IMR-90 (cell line): ENCODE measurements at regions not wholly inside any gene's neighbourhood (a gene's known extent, or its start where the extent isn't known, plus 50 kb on each side); places are given as distances from the start of the nearest gene placed in this dataset.
A peak's percentile ranks its signal among the peaks of the same experiment; 100 is the strongest.

Source experiments
- ATAC-seq: fragments of 200-7000 bp; cut with Tn5 transposase; 2 replicates; pipeline ENCODE4 v1.9.1; 2020; ENCODE audit warnings: low read depth, mild to moderate bottlenecking, moderate library complexity
- BruUV-seq: library from RNA; stranded (reverse); fragments of 400-500 nt; replicated peaks from 2 replicates; lab custom pipeline; 2021; lab: Mats Ljungman, UMichigan
- CTCF ChIA-PET: fragments of 300-600 bp; formaldehyde crosslinking; extraction: SDS; loops from one replicate; lab custom pipeline; 2021; ENCODE audit warnings: antibody characterized with exemption; lab: Yijun Ruan, JAX
- POLR2A ChIA-PET: fragments of 300-600 bp; sonication (Branson Sonifier 250); formaldehyde crosslinking; loops from one replicate; lab custom pipeline; 2022; ENCODE audit warnings: antibody characterized with exemption; ENCODE audit not compliant: unreplicated experiment; lab: Charles Lee
- DNase-seq: peaks from one replicate; pipeline ENCODE4 v3.0.0; 2013
- H2AFZ ChIP-seq: replicated peaks from 2 replicates; pipeline ENCODE3; 2013; ENCODE audit warnings: low read length, mild to moderate bottlenecking; ENCODE audit not compliant: poor library complexity
- H2AK5ac ChIP-seq: 2 replicates; pipeline ENCODE4 v1.6.1; 2013; ENCODE audit warnings: low read depth, low read length, inconsistent platforms
- H2AK9ac ChIP-seq: replicated peaks from 2 replicates; pipeline ENCODE3; 2013; ENCODE audit warnings: mild to moderate bottlenecking, low read depth, low read length, moderate library complexity; ENCODE audit not compliant: poor library complexity
- H2BK120ac ChIP-seq: 2 replicates; pipeline ENCODE4 v1.6.1; 2013; ENCODE audit warnings: low read depth, low read length, inconsistent platforms
- H2BK15ac ChIP-seq: 3 replicates; pipeline ENCODE4 v1.6.1; 2013; ENCODE audit warnings: low read depth, low read length, inconsistent platforms
- H2BK20ac ChIP-seq: 2 replicates; pipeline ENCODE4 v1.6.1; 2013; ENCODE audit warnings: low read depth, mild to moderate bottlenecking, inconsistent platforms, low read length, moderate library complexity
- H2BK5ac ChIP-seq: 2 replicates; pipeline ENCODE4 v1.6.1; 2013; ENCODE audit warnings: mild to moderate bottlenecking, low read depth, low read length, inconsistent platforms; ENCODE audit not compliant: poor library complexity, severe bottlenecking
- H3K14ac ChIP-seq: replicated peaks from 2 replicates; pipeline ENCODE4 v1.6.1; 2013; ENCODE audit warnings: low read depth, low read length, inconsistent platforms
- H3K18ac ChIP-seq: 2 replicates; pipeline ENCODE4 v1.6.1; 2013; ENCODE audit warnings: low read depth, low read length, control low read depth
- H3K23ac ChIP-seq: 2 replicates; pipeline ENCODE4 v1.6.1; 2013; ENCODE audit warnings: low read depth, low read length, inconsistent platforms
- H3K27ac ChIP-seq: 2 replicates; pipeline ENCODE4 v1.5.1; 2013; ENCODE audit warnings: mild to moderate bottlenecking, control low read depth, low read length; ENCODE audit not compliant: insufficient read depth
- H3K27me3 ChIP-seq: 2 replicates; pipeline ENCODE4 v1.6.1; 2013; ENCODE audit warnings: low read length; ENCODE audit not compliant: control insufficient read depth, insufficient read depth
- H3K36me3 ChIP-seq: 2 replicates; pipeline ENCODE4 v1.6.1; 2013; ENCODE audit warnings: low read length, mixed read lengths; ENCODE audit not compliant: control insufficient read depth, insufficient read depth
- H3K4ac ChIP-seq: 2 replicates; pipeline ENCODE4 v1.6.1; 2013; ENCODE audit warnings: low read depth, low read length, inconsistent platforms
- H3K4me1 ChIP-seq: 2 replicates; pipeline ENCODE4 v1.6.1; 2013; ENCODE audit warnings: low read length, mixed read lengths; ENCODE audit not compliant: control insufficient read depth, insufficient read depth
- H3K4me2 ChIP-seq: 2 replicates; pipeline ENCODE4 v1.6.1; 2013; ENCODE audit warnings: low read depth, mild to moderate bottlenecking, control low read depth, low read length, moderate library complexity
- H3K4me3 ChIP-seq: 2 replicates; pipeline ENCODE4 v1.5.1; 2013; ENCODE audit warnings: low read depth, mild to moderate bottlenecking, control low read depth, low read length, moderate library complexity; ENCODE audit not compliant: insufficient read depth
- H3K56ac ChIP-seq: 2 replicates; pipeline ENCODE4 v1.6.1; 2013; ENCODE audit warnings: low read length, inconsistent platforms; ENCODE audit not compliant: insufficient read depth; ENCODE audit errors: extremely low read depth
- H3K79me1 ChIP-seq, 2 experiments: 2 replicates each; pipeline ENCODE4 v1.6.1; 2013; ENCODE audit warnings: low read length in 2 of 2, inconsistent platforms in 1 of 2, low read depth in 1 of 2
- H3K9ac ChIP-seq: 2 replicates; pipeline ENCODE4 v1.6.1; 2013; ENCODE audit warnings: low read depth, low read length, control low read depth
- H3K9me1 ChIP-seq: 2 replicates; pipeline ENCODE4 v1.6.1; 2013; ENCODE audit warnings: low read length, inconsistent platforms; ENCODE audit not compliant: insufficient read depth
- H3K9me3 ChIP-seq: 2 replicates; pipeline ENCODE4 v1.6.1; 2013; ENCODE audit warnings: low read length; ENCODE audit not compliant: control insufficient read depth, insufficient read depth
- H4K20me1 ChIP-seq: 2 replicates; pipeline ENCODE4 v1.6.1; 2013; ENCODE audit warnings: low read length, inconsistent platforms; ENCODE audit not compliant: insufficient read depth
- H4K5ac ChIP-seq: 2 replicates; pipeline ENCODE4 v1.6.1; 2013; ENCODE audit warnings: mild to moderate bottlenecking, low read depth, low read length, control low read depth
- H4K8ac ChIP-seq, 2 experiments: 2 replicates each; pipeline ENCODE4 v1.6.1; 2013; ENCODE audit warnings: low read depth in 2 of 2, low read length in 2 of 2, control low read depth in 1 of 2, inconsistent platforms in 1 of 2
- H4K91ac ChIP-seq: 2 replicates; pipeline ENCODE4 v1.6.1; 2013; ENCODE audit warnings: low read depth, low read length, inconsistent platforms; ENCODE audit not compliant: insufficient read depth
- BHLHE40 ChIP-seq: fragments of 150-350 bp; IDR thresholded peaks from 2 replicates; pipeline ENCODE4 v1.6.1; 2016; ENCODE audit warnings: mild to moderate bottlenecking, low read depth, low read length
- CEBPB ChIP-seq: IDR thresholded peaks from 2 replicates; pipeline ENCODE4 v1.6.1; 2012; ENCODE audit warnings: low read depth, low read length, improper control_type of control experiment
- CHD1 ChIP-seq: IDR thresholded peaks from 2 replicates; pipeline ENCODE4 v1.6.1; 2012; ENCODE audit warnings: low read depth, low read length, improper control_type of control experiment
- FOS ChIP-seq: fragments of 150-350 bp; IDR thresholded peaks from 2 replicates; pipeline ENCODE4 v1.6.1; 2016; ENCODE audit warnings: low read depth, low read length
- MAFK ChIP-seq: IDR thresholded peaks from 2 replicates; pipeline ENCODE4 v1.6.1; 2012; ENCODE audit warnings: low read depth, low read length, improper control_type of control experiment
- NFE2L2 ChIP-seq: fragments of 150-350 bp; IDR thresholded peaks from 2 replicates; pipeline ENCODE4 v1.6.1; 2016; ENCODE audit warnings: low read depth, mild to moderate bottlenecking, low read length
- POLR2A ChIP-seq: IDR thresholded peaks from 2 replicates; pipeline ENCODE4 v1.6.1; 2012; ENCODE audit warnings: mild to moderate bottlenecking, low read depth, low read length
- RAD21 ChIP-seq: IDR thresholded peaks from 2 replicates; pipeline ENCODE4 v1.6.1; 2012; ENCODE audit warnings: low read length, improper control_type of control experiment
- RCOR1 ChIP-seq: IDR thresholded peaks from 2 replicates; pipeline ENCODE4 v1.6.1; 2012; ENCODE audit warnings: mild to moderate bottlenecking, low read length, improper control_type of control experiment; ENCODE audit not compliant: insufficient replicate concordance
- RFX5 ChIP-seq: IDR thresholded peaks from 2 replicates; pipeline ENCODE4 v1.8.0; 2012; ENCODE audit warnings: low read depth, mild to moderate bottlenecking, low read length, moderate library complexity
- SMC3 ChIP-seq: fragments of 150-350 bp; IDR thresholded peaks from 2 replicates; pipeline ENCODE4 v1.6.1; 2016; ENCODE audit warnings: low read depth, mild to moderate bottlenecking, antibody characterized with exemption, low read length, moderate library complexity
- WGBS, 2 experiments: methylation state at CpG; one replicate each; pipeline versions ENCODE4 v1.1.5 to v1.1.7; 2013; ENCODE audit warnings: missing lambda C conversion rate in 2 of 2; ENCODE audit not compliant: insufficient read length in 1 of 2; ENCODE audit errors: extremely low coverage in 2 of 2; 5-methylcytosine and 5-hydroxymethylcytosine counted together
- dilution Hi-C: fragments of 300-500 bp; cut with HindIII; formaldehyde crosslinking; loops from one replicate; pipeline ENCODE4 v1.14.3; 2018; ENCODE audit warnings: low sequenced_read_pairs; ENCODE audit not compliant: unreplicated experiment
- in situ Hi-C: fragments of 300-500 bp; cut with MboI; formaldehyde crosslinking; loops from 3 replicates; pipeline ENCODE4 v1.14.3; 2019; ENCODE audit warnings: low sequenced_read_pairs, inconsistent platforms, mixed read lengths
- intact Hi-C: fragments of 100-400 bp; cut with micrococcal nuclease; formaldehyde crosslinking; loops from 2 replicates; pipeline ENCODE4 v1.10.0; 2022
- TF ChIP-seq, protein P1 (sequence below): fragments of 150-350 bp; IDR thresholded peaks from 2 replicates; pipeline ENCODE4 v1.6.1; 2017; ENCODE audit warnings: mild to moderate bottlenecking, antibody characterized with exemption, low read length, low read depth
- TF ChIP-seq, protein P2 (sequence below): conservative IDR thresholded peaks from 2 replicates; pipeline ENCODE4 v1.5.1; 2012; ENCODE audit warnings: mild to moderate bottlenecking, low read depth, low read length, improper control_type of control experiment
- TF ChIP-seq, protein P3 (sequence below): fragments of 150-350 bp; IDR thresholded peaks from 2 replicates; pipeline ENCODE4 v1.6.1; 2016; ENCODE audit warnings: low read depth, mild to moderate bottlenecking, low read length, moderate library complexity, borderline replicate concordance

DNA sequence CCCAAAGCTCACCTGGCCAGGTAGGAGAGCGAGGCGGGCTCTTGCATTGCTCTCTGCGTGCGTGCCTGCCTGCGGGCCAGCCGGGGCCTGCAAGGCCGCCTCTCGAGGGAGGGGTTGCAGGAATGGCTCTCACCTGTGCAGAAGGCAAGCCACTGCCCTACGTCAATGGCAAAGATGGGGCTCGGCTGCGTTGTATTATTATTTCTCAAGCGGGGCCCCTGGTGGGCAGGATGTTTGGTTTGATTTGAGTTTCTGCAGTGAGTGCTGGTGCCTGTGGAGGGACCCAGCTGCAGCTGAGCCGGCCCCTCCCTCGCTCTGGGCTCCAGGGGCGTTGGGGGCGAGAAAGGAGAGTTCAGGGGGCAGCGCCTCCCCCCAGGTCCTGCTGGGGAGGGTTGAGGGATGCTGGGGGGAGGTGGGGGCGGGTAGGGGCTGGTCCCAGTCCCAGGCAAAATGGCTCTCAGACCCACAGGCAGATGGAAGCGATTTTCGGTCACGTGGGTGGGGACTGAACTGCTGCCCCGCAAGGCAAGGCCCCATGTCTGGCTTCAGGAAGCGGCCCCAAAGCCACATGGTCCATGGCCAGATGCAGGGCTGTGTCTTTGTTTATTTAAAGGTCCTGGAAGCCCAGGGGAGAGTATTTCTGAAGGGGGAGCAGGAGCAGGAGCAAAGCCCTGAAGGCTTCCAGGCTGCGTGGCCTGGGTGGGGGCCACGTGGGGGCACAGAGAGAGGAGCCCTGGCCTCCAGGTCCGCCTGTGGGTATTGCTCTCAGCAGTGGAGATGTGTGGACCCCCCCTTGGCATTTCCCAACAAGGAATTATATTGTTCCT is 338.8 kb downstream of the SEC14L1 start:
- peak; percentile 3; the same call in 1 of the 2 replicates for ATAC-seq
- POLR2A ChIA-PET = no interaction called here
- peak overlapping the region; percentile 38; the same call in 1 of the 2 replicates for H2BK120ac ChIP-seq
- peaks cover 36 to 97% of the 10 kb centered on the region in 2 experiments for H3K79me1 ChIP-seq
- H3K4me1 ChIP-seq = peaks cover 48% of the 10 kb centered on the region
- H2AK5ac ChIP-seq = peak overlapping the region; percentile 24; the same call in 1 of the 2 replicates
- no peak overlapping the region for H3K4me2 ChIP-seq
- no peaks in the 10 kb centered on the region for H3K9me3 ChIP-seq
- no peak overlapping the region for H4K5ac ChIP-seq
- CTCF ChIA-PET = no interaction called here
- H3K14ac ChIP-seq = 0 out of 2 replicates have a peak overlapping the region, but pooled peaks have one; percentile 58
- H3K56ac ChIP-seq = no peak overlapping the region
- H3K9ac ChIP-seq = no peak overlapping the region
- BruUV-seq = no TSS peak
- no peak overlapping the region for H2BK5ac ChIP-seq
- in situ Hi-C loops = no loop called here
- H3K23ac ChIP-seq = no peak overlapping the region
- no peak overlapping the region for H3K4me3 ChIP-seq
- peak overlapping the region; percentile 34 for H2AFZ ChIP-seq
- no peak overlapping the region; a peak in 1 of 4 replicates for H4K8ac ChIP-seq
- no peak overlapping the region for H3K18ac ChIP-seq
- H3K4ac ChIP-seq = peak overlapping the region; percentile 32; the same call in 1 of the 2 replicates
- H4K91ac ChIP-seq = no peak overlapping the region
- intact Hi-C loops = loop anchor here (5.0 kb wide), 1 partner anchor 147 kb away; no protein-coding TSS in a partner anchor
- 85% methylated on average over 10 of the region's 26 CpGs; no CpG with 5 or more reads in 1 of the 2 experiments for WGBS, 2 experiments
- H3K9me1 ChIP-seq = peaks cover 30% of the 10 kb centered on the region
- peak overlapping the region; percentile 4; the same call in 1 of the 2 replicates for H3K27ac ChIP-seq
- dilution Hi-C loops = no loop called here
- peak; percentile 34 for DNase-seq
- peak overlapping the region; percentile 79 for H2AK9ac ChIP-seq
- no peak overlapping the region for H2BK20ac ChIP-seq
- no peak overlapping the region for H2BK15ac ChIP-seq
- peaks cover 100% of the 10 kb centered on the region for H4K20me1 ChIP-seq
- H3K36me3 ChIP-seq = peaks cover 24% of the 10 kb centered on the region
- no peaks in the 10 kb centered on the region for H3K27me3 ChIP-seq
- TF ChIP-seq, protein P1, sequence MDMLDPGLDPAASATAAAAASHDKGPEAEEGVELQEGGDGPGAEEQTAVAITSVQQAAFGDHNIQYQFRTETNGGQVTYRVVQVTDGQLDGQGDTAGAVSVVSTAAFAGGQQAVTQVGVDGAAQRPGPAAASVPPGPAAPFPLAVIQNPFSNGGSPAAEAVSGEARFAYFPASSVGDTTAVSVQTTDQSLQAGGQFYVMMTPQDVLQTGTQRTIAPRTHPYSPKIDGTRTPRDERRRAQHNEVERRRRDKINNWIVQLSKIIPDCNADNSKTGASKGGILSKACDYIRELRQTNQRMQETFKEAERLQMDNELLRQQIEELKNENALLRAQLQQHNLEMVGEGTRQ = no peak
- TF ChIP-seq CHD1 (no peak), RAD21 (no peak), POLR2A (no peak), CEBPB (no peak), NFE2L2 (no peak), SMC3 (no peak), MAFK (no peak), BHLHE40 (no peak), RCOR1 (no peak), RFX5 (no peak), FOS (no peak)
- TF ChIP-seq, protein P2, sequence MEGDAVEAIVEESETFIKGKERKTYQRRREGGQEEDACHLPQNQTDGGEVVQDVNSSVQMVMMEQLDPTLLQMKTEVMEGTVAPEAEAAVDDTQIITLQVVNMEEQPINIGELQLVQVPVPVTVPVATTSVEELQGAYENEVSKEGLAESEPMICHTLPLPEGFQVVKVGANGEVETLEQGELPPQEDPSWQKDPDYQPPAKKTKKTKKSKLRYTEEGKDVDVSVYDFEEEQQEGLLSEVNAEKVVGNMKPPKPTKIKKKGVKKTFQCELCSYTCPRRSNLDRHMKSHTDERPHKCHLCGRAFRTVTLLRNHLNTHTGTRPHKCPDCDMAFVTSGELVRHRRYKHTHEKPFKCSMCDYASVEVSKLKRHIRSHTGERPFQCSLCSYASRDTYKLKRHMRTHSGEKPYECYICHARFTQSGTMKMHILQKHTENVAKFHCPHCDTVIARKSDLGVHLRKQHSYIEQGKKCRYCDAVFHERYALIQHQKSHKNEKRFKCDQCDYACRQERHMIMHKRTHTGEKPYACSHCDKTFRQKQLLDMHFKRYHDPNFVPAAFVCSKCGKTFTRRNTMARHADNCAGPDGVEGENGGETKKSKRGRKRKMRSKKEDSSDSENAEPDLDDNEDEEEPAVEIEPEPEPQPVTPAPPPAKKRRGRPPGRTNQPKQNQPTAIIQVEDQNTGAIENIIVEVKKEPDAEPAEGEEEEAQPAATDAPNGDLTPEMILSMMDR = no peak
- TF ChIP-seq, protein P3, sequence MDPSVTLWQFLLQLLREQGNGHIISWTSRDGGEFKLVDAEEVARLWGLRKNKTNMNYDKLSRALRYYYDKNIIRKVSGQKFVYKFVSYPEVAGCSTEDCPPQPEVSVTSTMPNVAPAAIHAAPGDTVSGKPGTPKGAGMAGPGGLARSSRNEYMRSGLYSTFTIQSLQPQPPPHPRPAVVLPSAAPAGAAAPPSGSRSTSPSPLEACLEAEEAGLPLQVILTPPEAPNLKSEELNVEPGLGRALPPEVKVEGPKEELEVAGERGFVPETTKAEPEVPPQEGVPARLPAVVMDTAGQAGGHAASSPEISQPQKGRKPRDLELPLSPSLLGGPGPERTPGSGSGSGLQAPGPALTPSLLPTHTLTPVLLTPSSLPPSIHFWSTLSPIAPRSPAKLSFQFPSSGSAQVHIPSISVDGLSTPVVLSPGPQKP = no peak
